OCI-LY1 (cell line): ENCODE measurements at regions not wholly inside any gene's neighbourhood (a gene's known extent, or its start where the extent isn't known, plus 50 kb on each side); places are given as distances from the start of the nearest gene placed in this dataset.

Experiments used
- H2AFZ ChIP-seq: fragments of 200-600 bp; sonication (generic), shearing (Covaris generic); 2 replicates; pipeline ENCODE4 v1.6.0; 2014; ENCODE audit warnings: antibody characterized with exemption, mild to moderate bottlenecking, low read length
- H3F3A ChIP-seq: fragments of 200-600 bp; sonication (generic), shearing (Covaris generic); 2 replicates; pipeline ENCODE4 v1.6.0; 2014; ENCODE audit warnings: mild to moderate bottlenecking, antibody characterized with exemption, low read length, moderate library complexity; ENCODE audit not compliant: insufficient read depth
- H3K27ac ChIP-seq: fragments of 200-600 bp; sonication (generic); 2 replicates; pipeline ENCODE4 v1.5.1; 2014; ENCODE audit warnings: low read length, mixed run types, mild to moderate bottlenecking, low read depth; ENCODE audit not compliant: poor library complexity, severe bottlenecking
- H3K27me3 ChIP-seq: fragments of 200-600 bp; sonication (generic); 2 replicates; pipeline ENCODE4 v1.6.0; 2014; ENCODE audit warnings: antibody characterized with exemption, mild to moderate bottlenecking, low read length, moderate library complexity; ENCODE audit not compliant: insufficient read depth
- H3K36me3 ChIP-seq: fragments of 200-600 bp; sonication (generic); 2 replicates; pipeline ENCODE4 v1.6.1; 2014; ENCODE audit warnings: mild to moderate bottlenecking, antibody characterized with exemption, low read length, moderate library complexity, mixed read lengths; ENCODE audit not compliant: insufficient read depth
- H3K4me1 ChIP-seq: fragments of 200-600 bp; sonication (generic); 2 replicates; pipeline ENCODE4 v1.5.1; 2014; ENCODE audit warnings: mild to moderate bottlenecking, low read length, moderate library complexity; ENCODE audit not compliant: insufficient read depth, severe bottlenecking
- H3K4me2 ChIP-seq: fragments of 200-600 bp; sonication (generic), shearing (Covaris generic); 2 replicates; pipeline ENCODE4 v1.6.1; 2014; ENCODE audit warnings: low read length
- H3K4me3 ChIP-seq: fragments of 200-600 bp; sonication (generic); 2 replicates; pipeline ENCODE4 v1.5.1; 2014; ENCODE audit warnings: low read length, low read depth, mild to moderate bottlenecking, mixed read lengths; ENCODE audit not compliant: poor library complexity, severe bottlenecking
- H3K79me2 ChIP-seq: fragments of 200-600 bp; shearing (Covaris generic); 2 replicates; pipeline ENCODE4 v1.6.1; 2016; ENCODE audit warnings: mixed run types, low read length, mixed read lengths; ENCODE audit not compliant: insufficient read depth
- H3K9ac ChIP-seq: fragments of 200-600 bp; sonication (generic), shearing (Covaris generic); 2 replicates; pipeline ENCODE4 v1.6.1; 2014; ENCODE audit warnings: mild to moderate bottlenecking, low read length, mixed read lengths
- H3K9me2 ChIP-seq: fragments of 200-600 bp; sonication (generic), shearing (Covaris generic); 2 replicates; pipeline ENCODE4 v1.6.1; 2014; ENCODE audit warnings: low read depth, mild to moderate bottlenecking, low read length, mixed read lengths
- H3K9me3 ChIP-seq: fragments of 200-600 bp; shearing (Covaris generic); 2 replicates; pipeline ENCODE4 v1.6.1; 2014; ENCODE audit warnings: low read length, mixed read lengths
- H4K20me1 ChIP-seq: fragments of 200-600 bp; sonication (generic), shearing (Covaris generic); 2 replicates; pipeline ENCODE4 v1.6.0; 2016; ENCODE audit warnings: mild to moderate bottlenecking, low read length; ENCODE audit not compliant: insufficient read depth
- EZH2 ChIP-seq: fragments of 200-600 bp; sonication (generic), shearing (Covaris generic); IDR thresholded peaks from 2 replicates; pipeline ENCODE4 v1.8.0; 2017; ENCODE audit warnings: borderline replicate concordance, mixed run types, mild to moderate bottlenecking, antibody characterized with exemption, low read length, moderate library complexity, mixed read lengths
- TF ChIP-seq, protein P1 (sequence below): fragments of 200-600 bp; sonication (generic), shearing (Covaris generic); IDR thresholded peaks from 2 replicates; pipeline ENCODE4 v1.5.1; 2017; ENCODE audit warnings: mild to moderate bottlenecking, antibody characterized with exemption, low read length, moderate library complexity, mixed read lengths

- Histone ChIP-seq H3K4me3 (no peak overlapping the region), H3F3A (no peaks in the 10 kb centered on the region), H3K9me2 (no peaks in the 10 kb centered on the region), H3K36me3 (no peaks in the 10 kb centered on the region), H4K20me1 (no peaks in the 10 kb centered on the region), H3K4me1 (peaks cover 95% of the 10 kb centered on the region), H3K9me3 (no peaks in the 10 kb centered on the region), H3K27me3 (no peaks in the 10 kb centered on the region), H2AFZ (no peak overlapping the region), H3K4me2 (no peak overlapping the region), H3K79me2 (no peaks in the 10 kb centered on the region), H3K9ac (no peak overlapping the region), H3K27ac (peak overlapping the region; percentile 79)
- no peak for TF ChIP-seq EZH2
- TF ChIP-seq, protein P1, sequence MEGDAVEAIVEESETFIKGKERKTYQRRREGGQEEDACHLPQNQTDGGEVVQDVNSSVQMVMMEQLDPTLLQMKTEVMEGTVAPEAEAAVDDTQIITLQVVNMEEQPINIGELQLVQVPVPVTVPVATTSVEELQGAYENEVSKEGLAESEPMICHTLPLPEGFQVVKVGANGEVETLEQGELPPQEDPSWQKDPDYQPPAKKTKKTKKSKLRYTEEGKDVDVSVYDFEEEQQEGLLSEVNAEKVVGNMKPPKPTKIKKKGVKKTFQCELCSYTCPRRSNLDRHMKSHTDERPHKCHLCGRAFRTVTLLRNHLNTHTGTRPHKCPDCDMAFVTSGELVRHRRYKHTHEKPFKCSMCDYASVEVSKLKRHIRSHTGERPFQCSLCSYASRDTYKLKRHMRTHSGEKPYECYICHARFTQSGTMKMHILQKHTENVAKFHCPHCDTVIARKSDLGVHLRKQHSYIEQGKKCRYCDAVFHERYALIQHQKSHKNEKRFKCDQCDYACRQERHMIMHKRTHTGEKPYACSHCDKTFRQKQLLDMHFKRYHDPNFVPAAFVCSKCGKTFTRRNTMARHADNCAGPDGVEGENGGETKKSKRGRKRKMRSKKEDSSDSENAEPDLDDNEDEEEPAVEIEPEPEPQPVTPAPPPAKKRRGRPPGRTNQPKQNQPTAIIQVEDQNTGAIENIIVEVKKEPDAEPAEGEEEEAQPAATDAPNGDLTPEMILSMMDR: no peak
Measured at GRCh38 chr22:47846206-47846605, 1083.8 kb downstream of the TBC1D22A start.

GRCh38 chr22:47842119-47842518 lies 1079.7 kb downstream of the TBC1D22A start:
- peak overlapping the region; percentile 91 for H3K27ac ChIP-seq
- H3K9ac ChIP-seq: peak overlapping the region; percentile 52; the same call in 1 of the 2 replicates
- H3K36me3 ChIP-seq: no peaks in the 10 kb centered on the region
- peak overlapping the region; percentile 41 for H3K4me2 ChIP-seq
- H3K9me3 ChIP-seq: no peaks in the 10 kb centered on the region
- peaks cover 98% of the 10 kb centered on the region for H3K4me1 ChIP-seq
- no peaks in the 10 kb centered on the region for H4K20me1 ChIP-seq
- TF ChIP-seq, protein P1: peak; percentile 78
- no peak for TF ChIP-seq EZH2
- no peaks in the 10 kb centered on the region for H3K27me3 ChIP-seq
- H3K79me2 ChIP-seq: no peaks in the 10 kb centered on the region
- H3K9me2 ChIP-seq: no peaks in the 10 kb centered on the region
- no peak overlapping the region for H2AFZ ChIP-seq
- no peaks in the 10 kb centered on the region for H3F3A ChIP-seq
- peak overlapping the region; percentile 10 for H3K4me3 ChIP-seq

DNA sequence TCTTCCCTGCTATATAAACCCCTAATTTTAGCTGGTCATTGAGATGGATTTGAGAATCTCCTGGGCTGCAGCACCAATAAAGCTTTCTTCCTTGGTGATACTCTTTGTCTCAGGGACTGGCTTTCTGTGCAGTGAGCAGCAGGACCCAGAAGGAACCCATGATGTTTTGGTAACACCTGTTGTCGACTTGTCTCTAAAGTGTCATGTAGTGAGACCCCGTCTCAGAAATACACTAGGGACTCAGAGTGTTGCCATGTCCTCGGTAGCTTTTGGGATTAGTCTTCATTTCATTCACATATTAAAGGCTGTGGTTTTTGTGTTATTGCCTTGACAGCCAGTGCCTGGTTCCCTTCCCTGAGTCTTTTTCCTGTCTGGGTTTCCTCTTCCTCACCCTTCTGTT lies 1078.7 kb downstream of the TBC1D22A start:
- peaks cover 90% of the 10 kb centered on the region for H3K4me1 ChIP-seq
- H2AFZ ChIP-seq: no peak overlapping the region
- no peaks in the 10 kb centered on the region for H3K9me3 ChIP-seq
- peak overlapping the region; percentile 10 for H3K4me3 ChIP-seq
- H3K79me2 ChIP-seq: no peaks in the 10 kb centered on the region
- H3K36me3 ChIP-seq: no peaks in the 10 kb centered on the region
- TF ChIP-seq EZH2: no peak
- TF ChIP-seq, protein P1: no peak
- H4K20me1 ChIP-seq: no peaks in the 10 kb centered on the region
- peak overlapping the region; percentile 41 for H3K4me2 ChIP-seq
- peak overlapping the region; percentile 52; the same call in 1 of the 2 replicates for H3K9ac ChIP-seq
- H3K9me2 ChIP-seq: no peaks in the 10 kb centered on the region
- H3K27ac ChIP-seq: peak overlapping the region; percentile 91
- no peaks in the 10 kb centered on the region for H3F3A ChIP-seq
- no peaks in the 10 kb centered on the region for H3K27me3 ChIP-seq
